HS-5 (cell line): ENCODE measurements at regions not wholly inside any gene's neighbourhood (a gene's known extent, or its start where the extent isn't known, plus 50 kb on each side); places are given as distances from the start of the nearest gene placed in this dataset.
A peak's percentile ranks its signal among the peaks of the same experiment; 100 is the strongest.
"Not testable (repeated sequence)": the region's sequence is repeated elsewhere in the genome, so short reads cannot be mapped to it uniquely, and the experiment has no call there.

Experiments
- DNase-seq: peaks from one replicate; pipeline ENCODE4 v3.0.0-alpha.2; 2012; ENCODE audit warnings: low read depth

- DNase-seq, result no peak
Measured at GRCh38 chr5:12876541-12877298, 972.5 kb upstream of the CTNND2 start.

GRCh38 chr5:12870872-12871539 is 966.8 kb upstream of the CTNND2 start:
- DNase-seq, result no peak

GRCh38 chr5:12865529-12865928 is 961.3 kb upstream of the CTNND2 start:
- DNase-seq, result peak; percentile 44

GRCh38 chr5:12861886-12862654 is 957.8 kb upstream of the CTNND2 start:
- DNase-seq, result no peak

- DNase-seq, result not testable (repeated sequence)
Measured at GRCh38 chr5:12856105-12856504, 951.9 kb upstream of the CTNND2 start.

- DNase-seq, result no peak
Measured at GRCh38 chr5:12854386-12854785, 950.1 kb upstream of the CTNND2 start.

GRCh38 chr5:12851761-12852160 is 947.5 kb upstream of the CTNND2 start:
- DNase-seq, result no peak

GRCh38 chr5:12848709-12849108 is 944.5 kb upstream of the CTNND2 start:
- no peak for DNase-seq

GRCh38 chr5:12845549-12846159 is 941.4 kb upstream of the CTNND2 start:
- DNase-seq, result no peak

GRCh38 chr5:12840972-12841371 is 936.7 kb upstream of the CTNND2 start:
- DNase-seq, result no peak

GRCh38 chr5:12837592-12837991 is 933.3 kb upstream of the CTNND2 start:
- no peak for DNase-seq

- no peak for DNase-seq
Measured at GRCh38 chr5:12825163-12825562, 920.9 kb upstream of the CTNND2 start.

- DNase-seq, result no peak
Measured at GRCh38 chr5:12805165-12805698, 901.0 kb upstream of the CTNND2 start.

GRCh38 chr5:12799165-12799564 is 894.9 kb upstream of the CTNND2 start:
- DNase-seq, result no peak

GRCh38 chr5:12795333-12795663 is 891.1 kb upstream of the CTNND2 start:
- DNase-seq, result no peak

GRCh38 chr5:12794476-12795332 is 890.5 kb upstream of the CTNND2 start:
- DNase-seq, result no peak

- no peak for DNase-seq
Measured at GRCh38 chr5:12793373-12793772, 889.1 kb upstream of the CTNND2 start.

- peak; percentile 42 for DNase-seq
Measured at GRCh38 chr5:12780536-12780935, 876.3 kb upstream of the CTNND2 start.

GRCh38 chr5:12777342-12777741 is 873.1 kb upstream of the CTNND2 start:
- peak; percentile 25 for DNase-seq

- DNase-seq, result no peak
Measured at GRCh38 chr5:12772276-12772675, 868.0 kb upstream of the CTNND2 start.

GRCh38 chr5:12759377-12759776 is 855.1 kb upstream of the CTNND2 start:
- DNase-seq, result no peak
